Fibroblast of the aortic adventitia (primary cell): ENCODE measurements at regions not wholly inside any gene's neighbourhood (a gene's known extent, or its start where the extent isn't known, plus 50 kb on each side); places are given as distances from the start of the nearest gene placed in this dataset.

Experiments
- DNase-seq: peaks from one replicate; pipeline ENCODE4 v3.0.0-alpha.2; 2010; ENCODE audit warnings: low read depth
- H3K4me3 ChIP-seq: 2 replicates; pipeline ENCODE4 v1.5.1; 2011; ENCODE audit warnings: low read depth, mild to moderate bottlenecking, control low read depth, low read length, moderate library complexity
- TF ChIP-seq, protein P1 (sequence below): IDR thresholded peaks from 2 replicates; pipeline ENCODE4 v1.5.1; 2011; ENCODE audit warnings: mild to moderate bottlenecking, low read length, control low read depth, inconsistent platforms; ENCODE audit not compliant: insufficient read depth

DNA sequence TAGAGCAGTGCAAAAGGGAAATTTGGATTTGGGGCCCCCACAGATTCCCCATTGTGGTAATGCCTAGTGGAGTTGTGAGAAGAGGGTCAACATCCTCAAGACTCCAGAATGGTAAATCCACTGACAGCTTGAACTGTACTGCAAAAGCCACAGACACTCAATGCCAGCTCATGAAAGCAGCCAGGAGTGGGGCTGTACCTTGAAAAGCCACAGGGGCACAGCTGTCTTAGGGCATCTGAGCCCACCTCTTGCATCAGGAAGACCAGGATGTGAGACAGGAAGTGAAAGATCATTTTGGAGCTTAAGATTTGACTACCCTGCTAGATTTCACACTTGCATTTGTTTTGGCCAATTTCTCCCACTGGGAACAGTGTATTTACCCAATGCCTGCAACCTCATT, 1548.9 kb upstream of the PCDH20 start:
- no peak overlapping the region for H3K4me3 ChIP-seq
- TF ChIP-seq, protein P1, sequence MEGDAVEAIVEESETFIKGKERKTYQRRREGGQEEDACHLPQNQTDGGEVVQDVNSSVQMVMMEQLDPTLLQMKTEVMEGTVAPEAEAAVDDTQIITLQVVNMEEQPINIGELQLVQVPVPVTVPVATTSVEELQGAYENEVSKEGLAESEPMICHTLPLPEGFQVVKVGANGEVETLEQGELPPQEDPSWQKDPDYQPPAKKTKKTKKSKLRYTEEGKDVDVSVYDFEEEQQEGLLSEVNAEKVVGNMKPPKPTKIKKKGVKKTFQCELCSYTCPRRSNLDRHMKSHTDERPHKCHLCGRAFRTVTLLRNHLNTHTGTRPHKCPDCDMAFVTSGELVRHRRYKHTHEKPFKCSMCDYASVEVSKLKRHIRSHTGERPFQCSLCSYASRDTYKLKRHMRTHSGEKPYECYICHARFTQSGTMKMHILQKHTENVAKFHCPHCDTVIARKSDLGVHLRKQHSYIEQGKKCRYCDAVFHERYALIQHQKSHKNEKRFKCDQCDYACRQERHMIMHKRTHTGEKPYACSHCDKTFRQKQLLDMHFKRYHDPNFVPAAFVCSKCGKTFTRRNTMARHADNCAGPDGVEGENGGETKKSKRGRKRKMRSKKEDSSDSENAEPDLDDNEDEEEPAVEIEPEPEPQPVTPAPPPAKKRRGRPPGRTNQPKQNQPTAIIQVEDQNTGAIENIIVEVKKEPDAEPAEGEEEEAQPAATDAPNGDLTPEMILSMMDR, result no peak
- DNase-seq, result no peak

DNA sequence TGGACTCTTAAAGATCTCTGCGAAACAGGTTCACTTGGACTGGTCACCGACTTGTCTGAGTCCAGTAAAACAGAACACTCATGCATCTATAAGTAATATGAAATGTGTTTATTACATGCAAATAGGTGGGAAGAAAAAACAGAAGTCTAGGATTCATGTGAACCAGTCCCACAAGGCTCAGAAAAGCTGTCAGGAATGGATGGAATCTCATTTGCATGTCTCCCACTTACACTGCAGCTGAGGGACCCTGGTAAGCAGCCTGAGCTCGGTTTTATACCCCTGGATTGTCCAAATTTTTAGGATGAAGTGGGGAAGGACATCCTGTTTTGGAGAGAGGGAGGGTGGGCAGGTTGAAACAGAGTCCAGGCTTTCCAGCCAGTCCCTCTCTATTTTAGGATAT, 1545.1 kb upstream of the PCDH20 start:
- no peak overlapping the region for H3K4me3 ChIP-seq
- DNase-seq, result no peak
- TF ChIP-seq, protein P1, result no peak

DNA sequence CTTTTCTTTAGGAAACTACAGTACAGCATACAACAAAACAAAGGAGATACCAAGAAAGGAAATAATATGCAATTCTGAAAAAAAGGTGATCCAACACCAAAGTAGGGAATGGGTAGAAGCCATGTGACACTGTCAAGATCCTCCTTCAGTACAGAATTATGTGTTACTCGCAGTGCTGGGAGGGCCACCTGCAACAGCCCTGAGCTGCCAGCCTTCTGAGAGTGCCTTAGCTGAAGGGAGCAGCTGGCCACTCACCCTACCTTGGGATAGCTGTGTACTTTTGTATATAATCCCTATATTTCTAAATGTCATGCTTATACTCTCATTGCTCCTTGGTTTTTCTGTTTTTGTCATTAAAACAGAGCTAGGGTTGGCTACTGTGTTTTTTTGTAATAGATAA, 1518.2 kb upstream of the PCDH20 start:
- H3K4me3 ChIP-seq, result no peak overlapping the region
- TF ChIP-seq, protein P1, result no peak
- no peak for DNase-seq

DNA sequence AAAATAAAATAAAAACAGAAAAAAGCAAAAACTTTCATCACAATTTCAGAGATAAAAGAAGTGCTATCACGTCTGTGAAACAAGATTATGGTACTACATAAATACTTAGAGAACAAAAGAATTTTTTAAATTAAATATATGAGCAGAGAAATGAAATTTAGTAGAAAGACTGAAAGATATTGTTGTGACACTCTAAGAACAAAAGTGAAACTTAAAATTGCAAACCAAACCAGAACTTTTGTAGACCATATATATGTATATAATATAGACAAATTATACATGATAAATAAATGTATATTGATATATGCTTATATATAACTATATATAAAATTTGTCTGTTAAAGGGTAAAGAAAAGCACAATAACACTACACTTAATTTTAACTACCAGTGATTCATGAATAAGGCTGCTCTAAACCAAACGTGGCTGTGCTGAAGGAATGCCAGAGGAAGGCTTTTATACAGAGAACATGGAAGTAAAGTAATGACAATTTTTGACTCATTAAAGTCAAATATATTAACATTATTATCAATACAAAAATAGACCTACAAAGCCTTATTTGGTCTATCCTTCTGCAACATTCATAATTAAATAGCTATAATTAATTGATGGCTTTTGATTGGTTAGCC, 1516.7 kb upstream of the PCDH20 start:
- no peak overlapping the region for H3K4me3 ChIP-seq
- TF ChIP-seq, protein P1, result no peak
- DNase-seq, result no peak

DNA sequence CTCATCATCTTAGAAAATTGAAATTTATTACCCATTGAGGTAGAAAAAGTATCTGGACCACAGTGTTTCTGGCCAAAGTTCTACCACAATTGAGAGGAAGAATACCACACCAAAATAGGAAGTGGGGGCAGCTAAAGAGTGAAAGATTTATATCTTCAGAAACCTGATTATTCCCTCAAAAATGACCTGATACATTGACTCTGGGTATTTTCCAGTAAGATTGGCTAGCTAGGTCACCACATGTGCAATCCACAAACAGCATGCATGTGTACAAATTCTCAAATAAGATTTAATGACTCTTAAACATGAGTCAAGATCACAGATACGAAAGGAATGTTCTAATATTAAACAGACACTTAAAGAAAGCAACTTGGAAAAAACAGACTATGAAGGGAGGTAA, 1516.2 kb upstream of the PCDH20 start:
- TF ChIP-seq, protein P1, result no peak
- no peak overlapping the region for H3K4me3 ChIP-seq
- no peak for DNase-seq

DNA sequence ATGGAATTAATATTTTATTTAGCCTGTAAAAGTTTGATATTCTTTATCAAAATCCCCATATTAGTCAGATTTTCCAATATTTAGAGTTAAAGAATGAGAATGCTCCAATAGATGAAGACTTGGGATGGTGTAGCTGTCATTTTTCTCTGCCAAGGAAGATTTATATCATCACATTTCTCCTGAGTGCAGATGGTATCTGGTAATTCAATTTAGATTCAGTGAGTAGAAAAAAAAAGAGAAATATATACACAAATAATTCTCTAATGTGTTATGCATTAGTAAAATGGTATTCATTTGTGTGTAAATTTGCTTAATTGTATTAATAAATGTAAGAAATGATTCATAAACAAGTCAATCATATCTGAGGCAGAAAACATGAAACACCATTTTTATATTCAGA, 1508.7 kb upstream of the PCDH20 start:
- TF ChIP-seq, protein P1, result no peak
- DNase-seq, result no peak
- H3K4me3 ChIP-seq, result no peak overlapping the region

DNA sequence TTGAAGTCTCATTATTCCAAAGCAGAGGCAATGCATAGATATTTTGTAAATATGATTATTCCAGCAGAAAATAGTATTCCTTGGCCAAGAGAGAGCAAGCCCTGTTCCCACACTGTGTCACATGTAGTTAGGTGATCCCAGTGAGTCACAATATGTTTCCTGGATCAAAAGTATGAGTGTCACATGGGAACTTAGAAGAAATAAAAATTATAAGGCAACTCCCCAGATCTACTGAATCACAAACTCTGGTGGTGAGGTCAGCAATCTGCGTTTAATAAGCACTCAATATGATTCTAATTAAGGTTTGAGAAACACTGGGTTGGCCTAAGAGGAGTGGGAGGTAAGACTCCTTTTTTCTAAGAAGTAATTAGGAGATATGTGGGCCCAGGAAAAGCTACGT, 1504.5 kb upstream of the PCDH20 start:
- DNase-seq, result no peak
- TF ChIP-seq, protein P1, result no peak
- H3K4me3 ChIP-seq, result no peak overlapping the region
